ENCODE measurements at regions not wholly inside any gene's neighbourhood (a gene's known extent, or its start where the extent isn't known, plus 50 kb on each side); places are given as distances from the start of the nearest gene placed in this dataset.

- DNase-seq (ENCODE audit: low spot score): no peak
These were observed 166.7 kb upstream of the KCNIP4 start for GRCh38 chr4:22115262-22115661.

- no peak for DNase-seq (ENCODE audit: low spot score)
These were observed 155.2 kb upstream of the KCNIP4 start for GRCh38 chr4:22103768-22104167.

GRCh38 chr4:22099896-22100295, 151.3 kb upstream of the KCNIP4 start:
- no peak for DNase-seq (ENCODE audit: low spot score)

GRCh38 chr4:22097596-22097995, 149.0 kb upstream of the KCNIP4 start:
- no peak for DNase-seq (ENCODE audit: low spot score)

- no peak for DNase-seq (ENCODE audit: low spot score)
These were observed 145.6 kb upstream of the KCNIP4 start for GRCh38 chr4:22094217-22094616.

GRCh38 chr4:22093126-22093525, 144.6 kb upstream of the KCNIP4 start:
- no peak for DNase-seq (ENCODE audit: low spot score)

- peak; percentile 38 for DNase-seq (ENCODE audit: low spot score)
These were observed 143.3 kb upstream of the KCNIP4 start for GRCh38 chr4:22091906-22092305.

- no peak for DNase-seq (ENCODE audit: low spot score)
These were observed 142.8 kb upstream of the KCNIP4 start for GRCh38 chr4:22091352-22091717.

- peak; percentile 84 for DNase-seq (ENCODE audit: low spot score)
These were observed 142.2 kb upstream of the KCNIP4 start for GRCh38 chr4:22090661-22091351.

- DNase-seq (ENCODE audit: low spot score): no peak
These were observed 129.0 kb upstream of the KCNIP4 start for GRCh38 chr4:22077571-22077970.

- no peak for DNase-seq (ENCODE audit: low spot score)
These were observed 124.2 kb upstream of the KCNIP4 start for GRCh38 chr4:22072726-22073125.

- no peak for DNase-seq (ENCODE audit: low spot score)
These were observed 123.7 kb upstream of the KCNIP4 start for GRCh38 chr4:22072240-22072639.

- no peak for DNase-seq (ENCODE audit: low spot score)
These were observed 123.2 kb upstream of the KCNIP4 start for GRCh38 chr4:22071749-22072148.

GRCh38 chr4:22070256-22070655, 121.7 kb upstream of the KCNIP4 start:
- no peak for DNase-seq (ENCODE audit: low spot score)

GRCh38 chr4:22063613-22064012, 115.0 kb upstream of the KCNIP4 start:
- no peak for DNase-seq (ENCODE audit: low spot score)

GRCh38 chr4:22062676-22063075, 114.1 kb upstream of the KCNIP4 start:
- no peak for DNase-seq (ENCODE audit: low spot score)

- no peak for DNase-seq (ENCODE audit: low spot score)
These were observed 107.4 kb upstream of the KCNIP4 start for GRCh38 chr4:22055954-22056353.

GRCh38 chr4:22052076-22052475, 103.5 kb upstream of the KCNIP4 start:
- no peak for DNase-seq (ENCODE audit: low spot score)

- no peak for DNase-seq (ENCODE audit: low spot score)
These were observed 99.8 kb upstream of the KCNIP4 start for GRCh38 chr4:22048323-22048722.

GRCh38 chr4:22047793-22048192, 99.2 kb upstream of the KCNIP4 start:
- DNase-seq (ENCODE audit: low spot score): no peak

- DNase-seq (ENCODE audit: low spot score): no peak
These were observed 96.6 kb upstream of the KCNIP4 start for GRCh38 chr4:22045051-22045630.

- peak; percentile 18 for DNase-seq (ENCODE audit: low spot score)
These were observed 82.9 kb upstream of the KCNIP4 start for GRCh38 chr4:22031423-22031822.

GRCh38 chr4:22030881-22031280, 82.3 kb upstream of the KCNIP4 start:
- no peak for DNase-seq (ENCODE audit: low spot score)

- DNase-seq (ENCODE audit: low spot score): no peak
These were observed 81.7 kb upstream of the KCNIP4 start for GRCh38 chr4:22030307-22030706.

Data from umbilical cord (tissue), 1 donor.